Neutrophil (primary cell): ENCODE measurements at regions not wholly inside any gene's neighbourhood (a gene's known extent, or its start where the extent isn't known, plus 50 kb on each side); places are given as distances from the start of the nearest gene placed in this dataset.

Experiments used
- H3K27ac ChIP-seq: fragments of 200-600 bp; sonication (generic); 2 replicates; pipeline ENCODE4 v1.5.1; 2016; ENCODE audit warnings: mild to moderate bottlenecking, moderate library complexity
- H3K27me3 ChIP-seq: fragments of 200-600 bp; sonication (generic); 2 replicates; pipeline ENCODE4 v1.6.0; 2016; ENCODE audit warnings: mild to moderate bottlenecking
- H3K36me3 ChIP-seq: fragments of 200-600 bp; sonication (generic); 2 replicates; pipeline ENCODE4 v1.5.1; 2017
- H3K4me1 ChIP-seq, 2 experiments: fragments of 200-600 bp in 1 of 2; sonication (generic) in 1 of 2; 1 replicate in 1 of 2; 2 replicates in 1 of 2; pipeline versions ENCODE4 v1.5.1 to v1.6.1; 2013 to 2016; ENCODE audit warnings: low read depth in 1 of 2, low read length in 1 of 2, mild to moderate bottlenecking in 1 of 2, moderate library complexity in 1 of 2; ENCODE audit not compliant: control insufficient read depth in 1 of 2, insufficient read depth in 1 of 2
- H3K4me3 ChIP-seq, 2 experiments: fragments of 200-600 bp in 1 of 2; sonication (generic) in 1 of 2; 1 replicate in 1 of 2; 2 replicates in 1 of 2; pipeline ENCODE4 v1.5.1; 2013 to 2016; ENCODE audit warnings: low read depth in 1 of 2, low read length in 1 of 2, mild to moderate bottlenecking in 1 of 2, moderate library complexity in 1 of 2
- H3K9me3 ChIP-seq: fragments of 200-600 bp; sonication (generic); 2 replicates; pipeline ENCODE4 v1.5.1; 2016
- TF ChIP-seq, protein P1 (sequence below): fragments of 200-600 bp; sonication (generic); IDR thresholded peaks from 2 replicates; pipeline ENCODE4 v1.5.1; 2016; ENCODE audit warnings: antibody characterized with exemption

DNA sequence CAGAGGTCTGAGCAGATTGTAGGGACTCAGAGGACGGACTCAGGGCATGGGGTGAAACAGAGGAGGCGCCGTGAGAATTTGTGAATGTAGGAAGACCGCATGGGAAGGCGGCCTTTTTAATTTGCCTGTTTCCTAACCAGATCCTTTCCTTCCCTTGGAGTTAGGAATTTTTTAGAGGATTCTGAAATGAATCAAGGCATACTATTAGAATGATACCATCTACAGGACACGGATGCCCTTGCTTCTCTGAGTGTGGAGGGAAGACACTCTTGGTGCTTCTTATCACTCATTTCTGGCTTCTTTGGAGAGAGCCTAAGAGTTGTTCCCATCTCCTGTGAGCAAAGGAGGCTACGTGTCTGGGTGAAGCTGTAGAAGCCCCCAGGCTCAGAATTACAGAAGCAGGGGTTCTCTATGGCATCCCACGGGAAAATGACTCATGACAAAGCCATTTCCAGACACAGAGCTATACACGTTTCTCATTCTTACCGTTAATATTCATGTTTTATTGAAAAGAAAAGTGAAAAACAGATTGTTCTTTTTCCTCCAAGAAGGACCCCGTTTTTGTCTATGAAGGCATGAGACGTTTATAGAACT, 148.5 kb downstream of the EDN3 start:
- TF ChIP-seq, protein P1, sequence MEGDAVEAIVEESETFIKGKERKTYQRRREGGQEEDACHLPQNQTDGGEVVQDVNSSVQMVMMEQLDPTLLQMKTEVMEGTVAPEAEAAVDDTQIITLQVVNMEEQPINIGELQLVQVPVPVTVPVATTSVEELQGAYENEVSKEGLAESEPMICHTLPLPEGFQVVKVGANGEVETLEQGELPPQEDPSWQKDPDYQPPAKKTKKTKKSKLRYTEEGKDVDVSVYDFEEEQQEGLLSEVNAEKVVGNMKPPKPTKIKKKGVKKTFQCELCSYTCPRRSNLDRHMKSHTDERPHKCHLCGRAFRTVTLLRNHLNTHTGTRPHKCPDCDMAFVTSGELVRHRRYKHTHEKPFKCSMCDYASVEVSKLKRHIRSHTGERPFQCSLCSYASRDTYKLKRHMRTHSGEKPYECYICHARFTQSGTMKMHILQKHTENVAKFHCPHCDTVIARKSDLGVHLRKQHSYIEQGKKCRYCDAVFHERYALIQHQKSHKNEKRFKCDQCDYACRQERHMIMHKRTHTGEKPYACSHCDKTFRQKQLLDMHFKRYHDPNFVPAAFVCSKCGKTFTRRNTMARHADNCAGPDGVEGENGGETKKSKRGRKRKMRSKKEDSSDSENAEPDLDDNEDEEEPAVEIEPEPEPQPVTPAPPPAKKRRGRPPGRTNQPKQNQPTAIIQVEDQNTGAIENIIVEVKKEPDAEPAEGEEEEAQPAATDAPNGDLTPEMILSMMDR = no peak
- H3K36me3 ChIP-seq = no peaks in the 10 kb centered on the region
- H3K4me3 ChIP-seq = no peak overlapping the region
- H3K4me1 ChIP-seq = no peaks in the 10 kb centered on the region
- no peaks in the 10 kb centered on the region for H3K9me3 ChIP-seq
- peaks cover 41% of the 10 kb centered on the region for H3K27me3 ChIP-seq
- no peak overlapping the region for H3K27ac ChIP-seq

DNA sequence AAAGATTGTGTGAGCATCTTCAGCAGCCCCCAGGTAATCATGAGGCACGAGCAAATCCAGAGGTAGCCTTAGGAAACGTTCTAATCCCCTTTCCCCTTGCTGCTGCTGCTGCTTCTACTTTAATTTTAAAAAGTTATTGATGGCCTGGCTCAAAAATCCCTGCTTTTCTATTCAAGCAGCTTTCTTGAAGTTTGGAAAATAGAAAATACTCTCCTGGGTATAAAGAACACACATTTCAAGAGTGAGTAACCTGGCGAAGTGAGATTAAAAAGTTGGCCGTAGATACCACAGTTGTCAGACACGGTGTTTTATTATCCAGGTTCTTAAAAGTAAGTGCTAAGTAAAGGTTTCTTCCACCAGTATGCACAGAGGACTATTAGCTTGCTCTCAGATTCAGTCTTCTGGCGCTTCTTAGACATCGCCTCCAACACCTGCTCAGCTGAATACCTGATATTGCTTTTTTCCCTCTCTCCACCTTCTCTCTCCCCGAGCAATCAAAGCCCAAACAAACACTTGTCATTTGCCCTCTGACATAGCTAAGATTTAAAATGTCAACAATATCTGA, 150.7 kb downstream of the EDN3 start:
- TF ChIP-seq, protein P1 = no peak
- Histone ChIP-seq H3K9me3 (no peaks in the 10 kb centered on the region), H3K27ac (no peak overlapping the region), H3K36me3 (no peaks in the 10 kb centered on the region), H3K4me1 (no peaks in the 10 kb centered on the region), H3K4me3 (no peak overlapping the region), H3K27me3 (peaks cover 26% of the 10 kb centered on the region)

DNA sequence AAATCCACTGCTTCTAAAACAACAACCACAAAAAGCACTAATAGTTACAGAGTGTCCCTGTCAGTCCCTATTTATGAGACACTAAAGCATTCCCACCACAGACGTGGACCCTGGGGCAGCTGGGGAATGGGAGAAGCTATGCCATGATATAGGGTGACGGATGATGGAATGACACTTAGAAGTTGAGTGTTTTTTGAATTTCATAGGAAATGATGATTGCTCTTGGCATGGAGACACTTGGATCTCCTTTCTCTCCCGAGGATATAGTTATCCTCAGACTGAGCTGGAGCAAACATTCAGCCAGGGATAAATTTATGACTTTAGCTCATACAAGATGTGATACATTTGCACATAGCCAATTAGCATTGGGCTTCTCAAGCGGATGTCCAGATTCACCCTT, 151.2 kb downstream of the EDN3 start:
- Histone ChIP-seq H3K4me1 (no peaks in the 10 kb centered on the region), H3K36me3 (no peaks in the 10 kb centered on the region)
- TF ChIP-seq, protein P1 = no peak

DNA sequence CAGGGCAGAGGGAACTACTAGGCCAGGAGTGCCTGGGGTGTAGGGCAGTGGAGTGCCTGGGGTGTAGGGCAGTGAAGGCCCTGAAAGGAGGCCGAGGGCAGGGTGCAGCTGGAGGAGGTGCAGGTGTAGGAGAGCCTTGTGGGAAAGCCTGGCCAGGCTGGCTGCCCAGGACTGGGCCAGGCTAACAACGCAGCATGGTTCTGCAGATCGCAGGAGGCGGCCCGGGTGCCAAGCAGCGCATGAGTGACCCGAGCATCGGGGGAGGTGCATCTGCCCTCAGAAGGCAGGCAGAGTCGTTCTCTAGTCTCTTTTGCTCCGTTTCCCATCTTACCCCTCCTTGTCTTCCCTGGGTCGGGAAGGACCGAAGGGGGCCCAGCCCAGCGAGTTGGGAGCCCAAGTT, 151.5 kb upstream of the PHACTR3 start:
- Histone ChIP-seq H3K4me1 (no peaks in the 10 kb centered on the region), H3K4me3 (no peak overlapping the region), H3K27me3 (peaks cover 17% of the 10 kb centered on the region), H3K36me3 (no peaks in the 10 kb centered on the region), H3K27ac (no peak overlapping the region), H3K9me3 (no peaks in the 10 kb centered on the region)
- TF ChIP-seq, protein P1 = no peak

More for the DNA sequence above, 151.2 kb downstream of the EDN3 start:
- H3K4me3 ChIP-seq = no peak overlapping the region
- H3K27ac ChIP-seq = no peak overlapping the region
- no peaks in the 10 kb centered on the region for H3K9me3 ChIP-seq
- H3K27me3 ChIP-seq = peaks cover 23% of the 10 kb centered on the region

DNA sequence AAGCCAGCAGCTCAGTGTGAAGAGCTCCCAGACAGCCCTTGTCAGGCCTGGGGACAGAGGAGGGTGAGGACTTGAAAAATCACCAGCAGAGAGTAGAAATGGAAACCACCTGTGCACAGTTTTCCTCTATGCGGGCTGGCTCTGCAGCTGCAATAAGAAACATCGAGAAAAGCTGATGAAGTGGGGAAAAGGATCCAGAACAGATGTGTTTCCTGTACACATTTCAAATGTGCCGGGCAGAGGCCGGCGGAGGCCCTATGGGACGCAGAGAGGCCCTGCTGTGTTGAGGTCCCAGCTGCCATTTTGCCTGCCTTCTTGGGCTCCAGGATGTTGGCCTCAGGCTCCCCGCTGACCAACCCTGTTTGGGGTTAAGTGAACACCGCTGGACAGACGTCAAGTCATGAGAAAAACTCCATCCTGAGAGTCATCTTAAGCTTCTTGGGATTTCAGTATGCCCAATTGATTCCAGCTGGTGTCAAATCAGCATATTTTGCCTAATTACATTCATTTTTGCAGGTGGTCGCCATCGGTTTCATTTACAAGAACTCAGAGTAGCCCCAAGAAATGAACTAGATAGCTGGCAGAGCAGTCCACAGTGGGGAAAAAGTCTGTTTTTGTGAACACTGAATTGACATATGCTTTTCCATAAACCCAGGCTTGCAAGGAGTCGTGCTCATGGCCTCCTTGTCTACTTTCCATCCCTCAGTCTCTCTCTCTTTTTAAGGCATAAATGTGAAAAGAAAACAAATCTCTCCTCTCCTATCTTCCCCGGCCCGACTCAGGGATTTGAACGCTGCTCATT, 150.4 kb upstream of the PHACTR3 start:
- Histone ChIP-seq H3K9me3 (no peaks in the 10 kb centered on the region), H3K4me1 (no peaks in the 10 kb centered on the region), H3K27ac (no peak overlapping the region), H3K4me3 (no peak overlapping the region), H3K27me3 (peaks cover 7% of the 10 kb centered on the region), H3K36me3 (no peaks in the 10 kb centered on the region)
- TF ChIP-seq, protein P1 = no peak
